ENCODE measurements at regions not wholly inside any gene's neighbourhood (a gene's known extent, or its start where the extent isn't known, plus 50 kb on each side); places are given as distances from the start of the nearest gene placed in this dataset.

DNA sequence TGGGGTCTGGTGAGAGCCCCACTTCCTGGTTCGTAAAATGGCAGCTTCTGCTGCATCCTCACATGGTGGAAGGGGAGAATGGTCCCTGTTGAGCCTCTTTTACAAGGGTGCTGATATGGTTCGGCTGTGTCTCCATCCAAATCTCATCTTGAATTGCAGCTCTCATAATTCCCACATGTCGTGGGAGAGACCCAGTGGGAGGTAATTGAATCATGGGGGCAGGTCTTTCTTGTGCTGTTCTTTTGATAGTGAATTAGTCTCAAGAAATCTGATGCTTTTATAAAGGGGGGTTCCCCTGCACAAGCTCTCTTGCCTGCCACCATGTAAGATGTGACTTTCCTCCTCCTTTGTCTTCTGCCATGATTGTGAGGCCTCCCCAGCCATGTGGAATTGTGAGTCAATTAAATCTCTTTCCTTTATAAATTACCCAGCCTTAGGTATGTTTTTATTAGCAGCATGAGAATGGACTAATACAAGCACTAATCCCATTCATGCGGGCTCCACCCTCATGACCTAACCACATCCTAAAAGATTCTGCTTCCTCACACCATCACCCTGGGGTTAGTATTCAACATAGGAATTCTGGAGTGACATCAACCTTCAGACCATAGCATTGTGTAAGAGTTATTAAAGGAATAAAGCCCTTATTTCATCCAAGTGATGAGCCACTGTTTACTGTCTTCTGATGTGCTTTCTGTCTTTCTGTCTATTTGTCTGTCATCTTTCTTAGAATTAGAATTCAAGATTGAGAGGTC lies 159.0 kb upstream of the IRS2 start:
- no peaks in the 10 kb centered on the region for H3K4me1 ChIP-seq
- H3K27me3 ChIP-seq: no peaks in the 10 kb centered on the region
- intact Hi-C loops (cut with DNase I; ENCODE audit: low total_unique reads): no loop called here
- H3K36me3 ChIP-seq: no peaks in the 10 kb centered on the region
- DNase-seq: no peak
- no peak overlapping the region for H3K27ac ChIP-seq
- no peaks in the 10 kb centered on the region for H3K9me3 ChIP-seq
- no peak overlapping the region for H3K4me3 ChIP-seq
- TF ChIP-seq, protein P1, sequence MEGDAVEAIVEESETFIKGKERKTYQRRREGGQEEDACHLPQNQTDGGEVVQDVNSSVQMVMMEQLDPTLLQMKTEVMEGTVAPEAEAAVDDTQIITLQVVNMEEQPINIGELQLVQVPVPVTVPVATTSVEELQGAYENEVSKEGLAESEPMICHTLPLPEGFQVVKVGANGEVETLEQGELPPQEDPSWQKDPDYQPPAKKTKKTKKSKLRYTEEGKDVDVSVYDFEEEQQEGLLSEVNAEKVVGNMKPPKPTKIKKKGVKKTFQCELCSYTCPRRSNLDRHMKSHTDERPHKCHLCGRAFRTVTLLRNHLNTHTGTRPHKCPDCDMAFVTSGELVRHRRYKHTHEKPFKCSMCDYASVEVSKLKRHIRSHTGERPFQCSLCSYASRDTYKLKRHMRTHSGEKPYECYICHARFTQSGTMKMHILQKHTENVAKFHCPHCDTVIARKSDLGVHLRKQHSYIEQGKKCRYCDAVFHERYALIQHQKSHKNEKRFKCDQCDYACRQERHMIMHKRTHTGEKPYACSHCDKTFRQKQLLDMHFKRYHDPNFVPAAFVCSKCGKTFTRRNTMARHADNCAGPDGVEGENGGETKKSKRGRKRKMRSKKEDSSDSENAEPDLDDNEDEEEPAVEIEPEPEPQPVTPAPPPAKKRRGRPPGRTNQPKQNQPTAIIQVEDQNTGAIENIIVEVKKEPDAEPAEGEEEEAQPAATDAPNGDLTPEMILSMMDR (IDR thresholded peaks at IDR 0.05): no peak

DNA sequence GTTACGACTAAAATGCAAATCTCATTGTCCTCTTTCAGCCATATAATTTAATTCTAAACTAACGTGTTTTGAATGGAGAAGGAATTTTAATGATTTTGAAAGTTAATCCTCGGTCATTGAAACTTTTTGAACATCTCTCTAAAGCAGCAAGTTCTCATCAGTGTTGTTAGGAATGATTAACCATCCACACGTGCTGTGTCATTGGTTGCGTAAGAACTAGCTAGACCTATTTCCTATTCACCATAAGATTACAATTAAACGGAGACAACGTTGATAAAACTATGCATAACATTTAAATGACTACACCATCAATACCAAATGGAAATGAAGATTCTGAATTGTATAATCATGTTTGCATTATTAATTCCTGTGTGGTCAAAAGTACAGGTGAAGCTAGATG lies 155.6 kb upstream of the IRS2 start:
- TF ChIP-seq, protein P1 (IDR thresholded peaks at IDR 0.05): no peak
- no peaks in the 10 kb centered on the region for H3K27me3 ChIP-seq
- intact Hi-C loops (cut with DNase I; ENCODE audit: low total_unique reads): no loop called here

DNA sequence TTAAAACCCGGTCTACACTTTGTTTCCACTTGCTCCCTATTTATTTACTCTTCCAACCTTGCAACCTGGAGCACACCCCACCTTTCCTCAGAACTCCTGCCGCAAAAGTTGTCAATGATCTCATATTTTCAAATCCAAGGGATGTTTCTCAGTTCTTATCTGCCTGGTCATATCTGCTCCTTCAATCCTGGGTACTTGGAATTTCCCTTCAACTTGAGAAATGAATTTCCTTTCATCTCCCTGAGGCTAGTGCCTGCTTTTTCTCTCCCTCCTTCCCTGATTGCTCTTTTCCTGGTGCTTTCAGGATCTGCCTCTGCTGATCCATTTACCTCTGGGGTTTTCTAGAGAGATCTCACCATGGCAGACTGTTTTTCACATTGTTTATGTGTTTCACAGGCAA lies 154.8 kb upstream of the IRS2 start:
- no peak overlapping the region for H3K27ac ChIP-seq
- DNase-seq: no peak
- no peak overlapping the region for H3K4me3 ChIP-seq
- no peaks in the 10 kb centered on the region for H3K9me3 ChIP-seq
- peaks cover 0 to 6% (median 1%) of the 10 kb centered on the region in 4 donors for H3K4me1 ChIP-seq
- no peaks in the 10 kb centered on the region for H3K27me3 ChIP-seq
- TF ChIP-seq, protein P1 (IDR thresholded peaks at IDR 0.05): no peak
- no peaks in the 10 kb centered on the region for H3K36me3 ChIP-seq
- intact Hi-C loops (cut with DNase I; ENCODE audit: low total_unique reads): no loop called here

More for the DNA sequence above, 155.6 kb upstream of the IRS2 start:
- no peak overlapping the region for H3K4me3 ChIP-seq
- peaks cover 0 to 6% (median 1%) of the 10 kb centered on the region in 4 donors for H3K4me1 ChIP-seq
- H3K36me3 ChIP-seq: no peaks in the 10 kb centered on the region
- no peak for DNase-seq
- no peak overlapping the region for H3K27ac ChIP-seq
- H3K9me3 ChIP-seq: no peaks in the 10 kb centered on the region

DNA sequence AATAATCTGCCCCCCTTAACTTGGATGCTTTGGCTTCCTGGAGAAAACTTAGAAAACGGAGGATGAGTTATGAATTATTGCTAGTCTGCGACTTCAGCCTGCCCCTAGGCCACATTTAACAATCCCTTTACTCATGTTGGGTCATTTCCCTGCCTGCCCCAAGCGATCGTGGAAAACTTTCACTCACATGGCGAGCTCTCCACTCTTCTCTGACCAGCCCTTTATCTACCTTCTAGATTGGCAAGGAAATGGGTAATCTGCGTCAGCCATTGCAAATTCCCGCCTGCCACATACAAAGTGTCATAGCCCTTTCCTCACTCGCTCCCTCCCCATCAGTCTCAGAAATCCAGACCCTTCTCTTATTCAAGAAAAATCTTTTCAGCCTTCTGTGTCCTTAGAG lies 154.3 kb upstream of the IRS2 start:
- H3K36me3 ChIP-seq: no peaks in the 10 kb centered on the region
- H3K27ac ChIP-seq: no peak overlapping the region
- intact Hi-C loops (cut with DNase I; ENCODE audit: low total_unique reads): no loop called here
- TF ChIP-seq, protein P1 (IDR thresholded peaks at IDR 0.05): no peak
- H3K9me3 ChIP-seq: no peaks in the 10 kb centered on the region
- H3K4me1 ChIP-seq: peaks cover 0 to 6% (median 1%) of the 10 kb centered on the region in 4 donors
- H3K27me3 ChIP-seq: no peaks in the 10 kb centered on the region
- DNase-seq: no peak
- no peak overlapping the region for H3K4me3 ChIP-seq

DNA sequence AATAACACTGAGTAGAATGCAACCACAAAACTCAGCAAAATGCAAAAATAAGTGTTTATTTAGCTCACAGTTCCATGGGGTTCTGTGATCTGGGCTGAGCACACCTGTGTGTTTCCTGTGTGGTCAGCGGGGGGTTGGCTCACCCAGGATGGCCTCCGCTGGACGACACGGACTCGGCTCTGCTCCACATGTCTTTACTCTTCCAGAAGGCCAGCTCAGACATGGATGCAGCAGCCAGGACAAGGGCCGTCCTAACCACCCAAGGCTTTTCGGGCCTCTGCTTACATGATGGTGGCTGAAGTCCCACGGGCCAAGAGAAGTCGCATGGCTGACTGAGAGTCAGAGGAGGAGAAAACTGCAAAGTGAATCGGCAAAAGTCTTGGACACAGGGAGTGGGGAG lies 153.5 kb upstream of the IRS2 start:
- intact Hi-C loops (cut with DNase I; ENCODE audit: low total_unique reads): no loop called here
- Histone ChIP-seq H3K27me3 (no peaks in the 10 kb centered on the region), H3K4me1 (peaks cover 0 to 6% (median 1%) of the 10 kb centered on the region in 4 donors), H3K27ac (no peak overlapping the region), H3K9me3 (no peaks in the 10 kb centered on the region), H3K4me3 (no peak overlapping the region), H3K36me3 (no peaks in the 10 kb centered on the region)
- TF ChIP-seq, protein P1 (IDR thresholded peaks at IDR 0.05): no peak
- DNase-seq: no peak
